Cardiac fibroblast (primary cell): ENCODE measurements at regions not wholly inside any gene's neighbourhood (a gene's known extent, or its start where the extent isn't known, plus 50 kb on each side); places are given as distances from the start of the nearest gene placed in this dataset.
A peak's percentile ranks its signal among the peaks of the same experiment; 100 is the strongest.
"Not testable (repeated sequence)": the region's sequence is repeated elsewhere in the genome, so short reads cannot be mapped to it uniquely, and the experiment has no call there.

Experiments used
- DNase-seq, 2 donors: peaks; one replicate each; pipeline versions ENCODE4 v3.0.0 to v3.0.0-alpha.2; 2010; ENCODE audit warnings: low read depth in 2 of 2
- H3K4me3 ChIP-seq, 2 donors: replicated peaks in 1 of 2; 1 replicate in 1 of 2; 2 replicates in 1 of 2; pipeline ENCODE4 v1.5.1; 2011; ENCODE audit warnings: low read depth in 2 of 2, low read length in 2 of 2, mild to moderate bottlenecking in 2 of 2, moderate library complexity in 1 of 2
- TF ChIP-seq, protein P1 (sequence below): IDR thresholded peaks from one replicate; pipeline ENCODE4 v1.5.1; 2011; ENCODE audit warnings: low read depth, mild to moderate bottlenecking, low read length, inconsistent platforms

DNA sequence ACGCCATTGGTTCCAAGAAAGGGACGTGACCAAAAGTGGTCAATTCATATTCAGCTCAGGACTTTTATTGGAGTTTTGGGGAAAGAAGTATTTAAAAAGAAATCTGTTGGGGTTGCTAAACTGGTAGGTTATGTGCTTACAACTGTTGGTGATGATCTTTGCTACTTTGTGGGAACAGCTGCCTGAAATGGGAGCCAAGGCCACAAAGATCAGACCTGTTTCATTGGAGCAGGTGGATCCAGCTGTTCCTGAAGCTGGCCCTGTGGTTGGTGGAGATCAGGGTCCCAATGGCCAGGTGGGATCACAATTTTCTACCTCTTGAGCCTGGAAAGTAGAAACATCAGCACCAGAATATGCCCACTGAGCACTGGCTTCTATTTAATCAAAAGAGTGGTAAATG is 144.5 kb downstream of the PSAT1 start:
- DNase-seq, result no peak
- no peak overlapping the region for H3K4me3 ChIP-seq
- TF ChIP-seq, protein P1, sequence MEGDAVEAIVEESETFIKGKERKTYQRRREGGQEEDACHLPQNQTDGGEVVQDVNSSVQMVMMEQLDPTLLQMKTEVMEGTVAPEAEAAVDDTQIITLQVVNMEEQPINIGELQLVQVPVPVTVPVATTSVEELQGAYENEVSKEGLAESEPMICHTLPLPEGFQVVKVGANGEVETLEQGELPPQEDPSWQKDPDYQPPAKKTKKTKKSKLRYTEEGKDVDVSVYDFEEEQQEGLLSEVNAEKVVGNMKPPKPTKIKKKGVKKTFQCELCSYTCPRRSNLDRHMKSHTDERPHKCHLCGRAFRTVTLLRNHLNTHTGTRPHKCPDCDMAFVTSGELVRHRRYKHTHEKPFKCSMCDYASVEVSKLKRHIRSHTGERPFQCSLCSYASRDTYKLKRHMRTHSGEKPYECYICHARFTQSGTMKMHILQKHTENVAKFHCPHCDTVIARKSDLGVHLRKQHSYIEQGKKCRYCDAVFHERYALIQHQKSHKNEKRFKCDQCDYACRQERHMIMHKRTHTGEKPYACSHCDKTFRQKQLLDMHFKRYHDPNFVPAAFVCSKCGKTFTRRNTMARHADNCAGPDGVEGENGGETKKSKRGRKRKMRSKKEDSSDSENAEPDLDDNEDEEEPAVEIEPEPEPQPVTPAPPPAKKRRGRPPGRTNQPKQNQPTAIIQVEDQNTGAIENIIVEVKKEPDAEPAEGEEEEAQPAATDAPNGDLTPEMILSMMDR, result no peak

DNA sequence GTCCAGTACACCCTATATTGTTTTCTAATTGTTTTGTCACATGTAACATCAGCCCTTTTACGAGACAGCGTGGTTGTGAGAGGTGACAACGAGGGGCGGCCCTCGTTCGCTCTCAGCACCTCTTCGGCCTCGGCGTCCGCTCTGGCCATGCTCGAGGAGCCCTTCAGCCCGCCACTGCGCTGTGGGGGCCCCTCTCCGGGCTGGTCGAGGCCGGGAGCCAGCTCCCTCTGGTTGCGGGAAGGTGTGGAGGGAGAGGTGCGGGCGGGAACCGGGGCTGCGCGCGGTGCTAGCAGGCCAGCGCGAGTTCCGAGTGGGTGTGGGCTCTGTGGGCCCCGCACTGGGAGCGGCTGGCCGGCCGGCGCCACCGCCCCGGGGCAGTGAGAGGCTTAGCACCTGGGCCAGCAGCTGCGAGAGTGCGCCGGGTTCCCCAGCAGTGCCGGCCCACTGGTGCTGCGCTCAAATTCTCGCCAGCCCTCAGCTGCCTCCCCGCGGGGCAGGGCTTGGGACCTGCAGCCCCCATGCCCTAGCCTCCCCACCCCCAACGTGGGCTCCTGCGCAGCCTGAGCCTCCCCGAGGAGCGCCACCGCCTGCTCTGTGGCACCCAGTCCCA is 145.0 kb downstream of the PSAT1 start:
- TF ChIP-seq, protein P1, result no peak
- H3K4me3 ChIP-seq, result no peak overlapping the region
- no peak for DNase-seq

GRCh38 chr9:78442577-78442976 is 145.7 kb downstream of the PSAT1 start:
- not testable (repeated sequence) for DNase-seq, H3K4me3 ChIP-seq

GRCh38 chr9:78443946-78444345 is 147.0 kb downstream of the PSAT1 start:
- TF ChIP-seq, protein P1, result no peak
- peak in 1 of 2 donors; percentile 55 for DNase-seq

GRCh38 chr9:78448960-78449673 is 152.2 kb downstream of the PSAT1 start:
- no peak overlapping the region for H3K4me3 ChIP-seq
- no peak for DNase-seq
- TF ChIP-seq, protein P1, result no peak

More at GRCh38 chr9:78443946-78444345, 147.0 kb downstream of the PSAT1 start:
- H3K4me3 ChIP-seq, result no peak overlapping the region

- TF ChIP-seq, protein P1, result no peak
- no peak for DNase-seq
- H3K4me3 ChIP-seq, result no peak overlapping the region
These were observed 156.5 kb downstream of the PSAT1 start for GRCh38 chr9:78453450-78453849.

DNA sequence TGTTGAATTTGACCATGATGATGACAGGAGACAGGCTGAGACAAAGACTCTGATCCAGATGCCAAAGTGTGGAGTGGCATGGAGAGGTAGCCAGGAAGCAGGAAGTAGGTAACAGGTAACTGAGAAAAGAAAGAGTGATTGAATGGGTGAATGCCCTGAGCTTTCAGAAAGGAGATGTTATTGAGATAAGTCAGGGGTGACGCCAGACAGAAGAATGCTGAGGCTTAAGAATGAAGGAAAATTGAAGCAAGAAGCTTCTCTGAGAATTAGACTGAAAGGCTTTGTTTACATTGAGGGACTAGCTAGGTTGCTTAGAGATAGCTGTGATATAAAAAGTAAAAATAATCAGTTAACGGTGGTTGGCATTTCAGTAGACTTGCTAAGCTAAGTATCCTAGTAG is 165.7 kb downstream of the PSAT1 start:
- TF ChIP-seq, protein P1, result no peak
- DNase-seq, result no peak
- H3K4me3 ChIP-seq, result no peak overlapping the region
